ENCODE measurements at regions not wholly inside any gene's neighbourhood (a gene's known extent, or its start where the extent isn't known, plus 50 kb on each side); places are given as distances from the start of the nearest gene placed in this dataset.

DNA sequence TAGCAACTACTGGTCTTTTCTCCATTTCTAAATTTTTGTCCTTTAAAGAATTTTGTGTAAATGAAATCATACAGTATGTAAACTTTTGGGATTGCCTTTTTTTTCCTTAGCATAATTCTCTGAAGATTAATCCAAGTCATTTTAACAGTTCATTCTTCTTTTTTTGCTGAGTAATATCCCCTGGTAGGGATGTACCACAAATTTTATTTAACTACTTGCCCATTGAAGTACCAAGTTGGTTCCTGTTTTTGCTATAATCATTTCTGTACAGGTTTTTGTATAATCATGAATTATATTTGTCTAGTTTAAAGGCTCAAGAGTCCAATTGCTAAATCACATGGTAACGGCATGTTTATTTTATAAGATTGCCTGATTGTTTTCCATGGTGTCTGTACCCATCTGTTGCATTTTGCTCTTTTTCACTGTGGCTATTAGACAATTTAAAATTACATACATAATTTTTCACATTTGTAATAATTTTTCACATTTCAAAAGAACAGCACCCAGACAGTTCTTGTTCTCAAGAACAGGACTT lies 891.1 kb downstream of the USP25 start:
- no peak overlapping the region for H3K4me3 ChIP-seq (ENCODE audit: low read depth in 1 of 2, low read length in 2 of 2)
- no peaks in the 10 kb centered on the region for H3K9me3 ChIP-seq (ENCODE audit: control insufficient read depth in 1 of 2, low read length in 2 of 2)
- H3K36me3 ChIP-seq (ENCODE audit: control insufficient read depth in 1 of 2, insufficient read depth in 2 of 2, low read length in 2 of 2) = no peaks in the 10 kb centered on the region
- H3K27ac ChIP-seq (ENCODE audit: low read length) = no peak overlapping the region
- H3K4me1 ChIP-seq (ENCODE audit: control insufficient read depth in 1 of 2, insufficient read depth in 2 of 2, low read length in 2 of 2) = no peaks in the 10 kb centered on the region
- H3K27me3 ChIP-seq (ENCODE audit: low read depth, low read length) = no peaks in the 10 kb centered on the region

DNA sequence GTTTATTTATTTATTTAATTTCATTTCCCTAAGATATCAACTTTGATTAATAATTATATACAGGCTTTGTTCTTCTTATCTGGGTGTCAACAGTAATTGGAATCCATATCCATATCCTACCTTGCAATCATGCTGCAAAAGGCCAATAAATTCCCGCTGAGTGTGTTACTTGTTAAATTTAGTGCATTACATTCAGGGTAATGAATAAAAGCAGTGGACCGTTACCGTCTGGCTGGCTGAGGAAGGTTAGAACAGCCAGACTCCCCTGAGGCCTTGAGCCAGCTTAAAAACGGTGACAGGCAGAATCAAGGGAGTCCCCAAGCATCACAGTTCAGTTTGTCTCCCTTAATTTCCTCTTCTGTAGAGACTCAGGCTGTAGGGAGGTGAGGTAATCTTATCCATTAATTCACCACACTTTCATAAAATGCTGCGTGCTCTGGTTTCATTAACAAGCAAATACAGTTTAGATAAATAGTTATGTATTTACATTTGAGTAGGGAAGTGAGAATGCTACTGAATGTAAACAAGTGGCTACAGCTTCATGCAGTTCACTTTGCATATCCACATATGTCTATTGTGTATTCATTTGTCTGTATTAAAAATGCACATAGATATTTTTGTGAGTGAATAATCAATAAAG lies 888.2 kb upstream of the CXADR start:
- no peak overlapping the region for H3K27ac ChIP-seq (ENCODE audit: low read length)
- H3K27me3 ChIP-seq (ENCODE audit: low read depth, low read length) = no peaks in the 10 kb centered on the region
- H3K4me1 ChIP-seq (ENCODE audit: control insufficient read depth in 1 of 2, insufficient read depth in 2 of 2, low read length in 2 of 2) = no peaks in the 10 kb centered on the region
- no peak overlapping the region for H3K4me3 ChIP-seq (ENCODE audit: low read depth in 1 of 2, low read length in 2 of 2)
- no peaks in the 10 kb centered on the region for H3K9me3 ChIP-seq (ENCODE audit: control insufficient read depth in 1 of 2, low read length in 2 of 2)
- no peaks in the 10 kb centered on the region for H3K36me3 ChIP-seq (ENCODE audit: control insufficient read depth in 1 of 2, insufficient read depth in 2 of 2, low read length in 2 of 2)

DNA sequence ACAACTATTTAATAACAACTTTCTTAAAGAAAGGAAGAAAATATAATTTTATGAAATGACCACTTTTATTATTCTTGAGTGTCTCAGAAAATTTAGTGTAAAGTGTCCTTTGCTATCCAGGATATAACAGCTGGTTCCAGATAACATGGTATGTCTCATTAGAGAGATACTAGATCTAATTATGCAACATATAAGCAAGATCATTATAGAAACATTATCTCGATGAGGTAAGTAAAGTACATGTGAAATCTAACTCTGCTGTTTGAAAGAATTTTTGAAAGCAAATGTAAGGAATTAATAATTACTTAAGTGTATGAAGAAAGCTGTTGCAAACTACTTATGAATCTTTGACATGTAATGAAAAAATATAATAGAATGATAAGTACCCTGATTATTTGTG lies 887.4 kb upstream of the CXADR start:
- Histone ChIP-seq H3K27me3 (ENCODE audit: low read depth, low read length) (no peaks in the 10 kb centered on the region), H3K4me3 (ENCODE audit: low read depth in 1 of 2, low read length in 2 of 2) (no peak overlapping the region), H3K27ac (ENCODE audit: low read length) (no peak overlapping the region), H3K4me1 (ENCODE audit: control insufficient read depth in 1 of 2, insufficient read depth in 2 of 2, low read length in 2 of 2) (no peaks in the 10 kb centered on the region), H3K36me3 (ENCODE audit: control insufficient read depth in 1 of 2, insufficient read depth in 2 of 2, low read length in 2 of 2) (no peaks in the 10 kb centered on the region), H3K9me3 (ENCODE audit: control insufficient read depth in 1 of 2, low read length in 2 of 2) (no peaks in the 10 kb centered on the region)

DNA sequence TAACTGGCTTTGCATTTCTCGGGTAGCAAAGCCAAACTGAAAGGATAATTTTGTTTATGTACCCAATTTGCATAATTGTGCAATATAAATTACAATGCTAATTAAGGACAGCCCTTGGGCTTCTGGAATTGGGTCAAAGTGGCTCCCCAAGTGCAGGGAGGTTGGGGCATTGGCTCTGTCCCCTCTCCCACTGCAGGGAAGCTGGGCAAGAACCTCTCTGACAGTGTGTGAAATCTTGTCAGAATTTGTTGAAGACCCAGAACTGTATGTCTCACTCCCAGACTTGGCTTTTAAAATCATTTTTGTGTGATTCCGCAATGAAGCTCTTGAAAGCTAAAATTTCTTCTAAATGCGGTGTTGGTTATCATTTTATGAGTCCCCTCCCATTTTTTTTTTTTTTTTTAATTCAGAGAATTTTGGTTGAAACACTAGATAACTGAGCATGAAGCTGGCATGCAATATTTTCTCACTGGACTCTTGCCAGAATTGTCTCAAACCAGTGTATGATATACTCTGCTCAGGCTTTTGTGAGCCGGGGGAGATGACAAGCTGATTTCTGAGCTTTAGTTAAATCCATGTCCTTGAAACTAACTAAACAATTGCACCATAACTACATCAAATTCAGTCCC lies 878.9 kb upstream of the CXADR start:
- Histone ChIP-seq H3K27ac (ENCODE audit: low read length) (no peak overlapping the region), H3K4me1 (ENCODE audit: control insufficient read depth in 1 of 2, insufficient read depth in 2 of 2, low read length in 2 of 2) (no peaks in the 10 kb centered on the region), H3K9me3 (ENCODE audit: control insufficient read depth in 1 of 2, low read length in 2 of 2) (no peaks in the 10 kb centered on the region), H3K27me3 (ENCODE audit: low read depth, low read length) (no peaks in the 10 kb centered on the region), H3K4me3 (ENCODE audit: low read depth in 1 of 2, low read length in 2 of 2) (no peak overlapping the region), H3K36me3 (ENCODE audit: control insufficient read depth in 1 of 2, insufficient read depth in 2 of 2, low read length in 2 of 2) (no peaks in the 10 kb centered on the region)

DNA sequence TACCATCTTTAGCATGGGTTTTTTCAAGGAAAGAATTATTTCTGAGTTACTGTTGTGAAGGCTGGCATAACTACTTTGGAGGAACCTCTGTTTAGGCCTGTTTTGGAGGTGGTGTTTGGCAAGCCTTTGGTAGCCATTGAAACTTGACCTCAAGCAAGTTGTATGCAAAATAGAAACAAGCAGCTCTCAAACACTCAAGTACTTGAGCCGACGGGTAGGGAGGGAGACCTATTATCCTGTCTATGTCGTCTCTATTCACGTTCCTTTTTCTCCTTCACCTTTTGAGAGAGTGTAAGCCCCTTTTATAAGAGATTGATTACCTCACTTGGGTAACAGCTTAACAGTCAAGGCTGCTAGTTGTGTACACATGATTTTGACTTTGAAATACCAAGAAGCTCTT lies 878.3 kb upstream of the CXADR start:
- H3K4me1 ChIP-seq (ENCODE audit: control insufficient read depth in 1 of 2, insufficient read depth in 2 of 2, low read length in 2 of 2) = no peaks in the 10 kb centered on the region
- H3K27me3 ChIP-seq (ENCODE audit: low read depth, low read length) = no peaks in the 10 kb centered on the region
- H3K9me3 ChIP-seq (ENCODE audit: control insufficient read depth in 1 of 2, low read length in 2 of 2) = no peaks in the 10 kb centered on the region
- no peaks in the 10 kb centered on the region for H3K36me3 ChIP-seq (ENCODE audit: control insufficient read depth in 1 of 2, insufficient read depth in 2 of 2, low read length in 2 of 2)
- H3K4me3 ChIP-seq (ENCODE audit: low read depth in 1 of 2, low read length in 2 of 2) = no peak overlapping the region
- no peak overlapping the region for H3K27ac ChIP-seq (ENCODE audit: low read length)

DNA sequence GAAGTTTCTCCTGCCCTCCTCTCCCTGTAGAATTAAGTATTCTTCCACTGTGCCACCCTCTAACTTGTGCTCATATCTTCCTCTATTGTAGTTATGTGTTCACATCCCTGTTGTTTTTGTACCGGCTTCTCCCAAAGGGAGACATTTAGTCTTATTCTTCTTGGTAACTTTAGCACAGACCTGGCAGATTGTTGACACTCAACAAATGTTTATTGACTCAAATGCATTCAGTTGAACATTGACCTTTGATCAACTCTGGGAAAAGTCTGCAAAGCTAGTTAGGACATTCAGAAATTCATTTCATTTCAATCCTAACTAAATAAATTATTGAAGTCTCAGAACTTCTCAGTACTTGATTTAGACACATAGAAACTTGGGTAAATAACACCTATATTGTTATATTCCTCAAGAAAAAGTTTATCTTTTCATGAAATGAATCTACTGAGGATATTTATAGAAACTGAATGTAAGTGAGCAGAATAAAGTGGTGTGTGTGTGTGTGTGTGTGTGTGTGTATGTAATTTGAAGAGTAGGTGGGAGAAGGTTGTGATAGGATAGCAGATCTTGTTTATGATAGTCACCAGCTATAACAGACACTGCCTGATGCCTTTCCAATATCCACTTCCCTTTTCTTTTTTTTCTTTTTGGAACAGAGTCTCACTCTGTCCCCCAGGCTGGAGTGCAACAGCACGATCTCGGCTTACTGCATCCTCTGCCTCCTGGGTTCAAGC lies 872.4 kb upstream of the CXADR start:
- H3K27ac ChIP-seq (ENCODE audit: low read length) = no peak overlapping the region
- H3K4me3 ChIP-seq (ENCODE audit: low read depth in 1 of 2, low read length in 2 of 2) = no peak overlapping the region
- H3K9me3 ChIP-seq (ENCODE audit: control insufficient read depth in 1 of 2, low read length in 2 of 2) = peaks cover 0 to 4% of the 10 kb centered on the region in 2 donors
- no peaks in the 10 kb centered on the region for H3K27me3 ChIP-seq (ENCODE audit: low read depth, low read length)
- H3K36me3 ChIP-seq (ENCODE audit: control insufficient read depth in 1 of 2, insufficient read depth in 2 of 2, low read length in 2 of 2) = no peaks in the 10 kb centered on the region
- no peaks in the 10 kb centered on the region for H3K4me1 ChIP-seq (ENCODE audit: control insufficient read depth in 1 of 2, insufficient read depth in 2 of 2, low read length in 2 of 2)

DNA sequence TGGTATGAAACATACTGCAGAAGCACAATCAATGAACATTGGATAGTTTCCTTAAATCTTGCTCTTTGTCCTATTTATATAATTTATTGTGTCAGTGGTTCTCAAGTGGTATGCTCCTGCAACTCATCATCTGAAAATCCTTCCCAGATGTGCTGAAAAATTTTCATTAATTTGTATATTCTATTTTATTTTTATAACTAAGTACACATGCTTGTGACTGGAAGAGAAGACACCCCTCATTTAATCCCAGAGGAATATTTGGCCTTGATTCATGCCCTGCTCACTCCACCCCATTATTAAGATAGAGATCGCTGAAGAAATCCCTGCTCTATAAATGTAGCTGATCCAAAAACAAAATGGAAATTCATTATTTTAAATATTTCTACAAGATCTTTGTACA lies 870.5 kb upstream of the CXADR start:
- Histone ChIP-seq H3K9me3 (ENCODE audit: control insufficient read depth in 1 of 2, low read length in 2 of 2) (peaks cover 0 to 4% of the 10 kb centered on the region in 2 donors), H3K36me3 (ENCODE audit: control insufficient read depth in 1 of 2, insufficient read depth in 2 of 2, low read length in 2 of 2) (no peaks in the 10 kb centered on the region), H3K27me3 (ENCODE audit: low read depth, low read length) (no peaks in the 10 kb centered on the region), H3K4me3 (ENCODE audit: low read depth in 1 of 2, low read length in 2 of 2) (no peak overlapping the region), H3K4me1 (ENCODE audit: control insufficient read depth in 1 of 2, insufficient read depth in 2 of 2, low read length in 2 of 2) (no peaks in the 10 kb centered on the region), H3K27ac (ENCODE audit: low read length) (no peak overlapping the region)

DNA sequence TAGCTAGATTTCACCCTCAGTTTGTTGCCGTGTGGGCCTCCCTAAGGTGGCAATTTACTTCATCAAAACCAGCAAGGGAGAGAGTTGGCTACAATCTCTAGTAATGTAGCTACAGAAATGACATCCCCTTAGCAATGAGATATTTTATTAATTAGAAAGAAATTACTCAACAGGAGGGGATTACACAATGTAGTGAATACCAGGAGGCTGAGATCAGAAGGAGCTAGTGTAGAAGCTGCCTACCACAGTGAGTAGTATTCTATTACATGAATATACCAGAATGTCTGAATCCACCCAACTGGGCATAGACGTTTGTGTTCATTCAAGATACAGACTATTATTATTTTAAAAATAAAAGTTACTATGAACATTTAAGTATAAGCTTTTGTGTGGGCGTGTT lies 868.2 kb upstream of the CXADR start:
- peaks cover 0 to 4% of the 10 kb centered on the region in 2 donors for H3K4me1 ChIP-seq (ENCODE audit: control insufficient read depth in 1 of 2, insufficient read depth in 2 of 2, low read length in 2 of 2)

DNA sequence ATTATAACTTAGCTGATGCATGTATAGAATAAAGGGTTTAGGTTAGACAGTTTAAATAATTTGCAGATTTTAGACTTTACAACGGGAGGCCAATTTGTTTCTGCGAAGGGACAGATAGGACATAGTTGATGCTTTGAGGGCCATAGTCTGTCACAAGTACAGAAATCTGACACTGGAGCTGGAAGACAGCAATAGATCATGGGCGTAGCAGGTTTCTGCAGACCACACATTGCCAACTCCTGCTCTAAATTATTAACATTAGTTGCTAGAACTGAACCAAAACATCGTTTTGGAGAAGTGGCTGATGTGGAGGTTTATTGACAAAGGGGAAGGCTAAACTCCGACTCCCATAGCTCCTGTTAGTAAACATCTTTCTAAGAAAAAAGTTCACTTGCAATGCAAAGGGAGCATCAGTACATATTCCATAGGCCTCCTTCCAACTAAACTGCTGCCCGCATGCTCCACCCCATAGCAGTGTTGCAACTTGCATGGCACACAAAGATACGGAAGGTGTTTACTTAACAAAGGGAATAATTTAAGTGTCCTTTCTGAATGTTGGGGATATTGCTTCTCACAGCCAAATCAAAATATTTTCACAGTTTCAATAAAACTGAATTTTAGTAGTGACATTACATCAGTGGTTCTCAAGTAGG lies 862.0 kb upstream of the CXADR start:
- H3K27me3 ChIP-seq (ENCODE audit: low read depth, low read length) = no peaks in the 10 kb centered on the region
- H3K27ac ChIP-seq (ENCODE audit: low read length) = no peak overlapping the region
- H3K9me3 ChIP-seq (ENCODE audit: control insufficient read depth in 1 of 2, low read length in 2 of 2) = no peaks in the 10 kb centered on the region
- H3K4me3 ChIP-seq (ENCODE audit: low read depth in 1 of 2, low read length in 2 of 2) = no peak overlapping the region
- H3K4me1 ChIP-seq (ENCODE audit: control insufficient read depth in 1 of 2, insufficient read depth in 2 of 2, low read length in 2 of 2) = peaks cover 0 to 4% of the 10 kb centered on the region in 2 donors
- H3K36me3 ChIP-seq (ENCODE audit: control insufficient read depth in 1 of 2, insufficient read depth in 2 of 2, low read length in 2 of 2) = no peaks in the 10 kb centered on the region

More for the DNA sequence above, 868.2 kb upstream of the CXADR start:
- Histone ChIP-seq H3K9me3 (ENCODE audit: control insufficient read depth in 1 of 2, low read length in 2 of 2) (peaks cover 0 to 4% of the 10 kb centered on the region in 2 donors), H3K4me3 (ENCODE audit: low read depth in 1 of 2, low read length in 2 of 2) (no peak overlapping the region), H3K36me3 (ENCODE audit: control insufficient read depth in 1 of 2, insufficient read depth in 2 of 2, low read length in 2 of 2) (no peaks in the 10 kb centered on the region), H3K27me3 (ENCODE audit: low read depth, low read length) (no peaks in the 10 kb centered on the region), H3K27ac (ENCODE audit: low read length) (no peak overlapping the region)

DNA sequence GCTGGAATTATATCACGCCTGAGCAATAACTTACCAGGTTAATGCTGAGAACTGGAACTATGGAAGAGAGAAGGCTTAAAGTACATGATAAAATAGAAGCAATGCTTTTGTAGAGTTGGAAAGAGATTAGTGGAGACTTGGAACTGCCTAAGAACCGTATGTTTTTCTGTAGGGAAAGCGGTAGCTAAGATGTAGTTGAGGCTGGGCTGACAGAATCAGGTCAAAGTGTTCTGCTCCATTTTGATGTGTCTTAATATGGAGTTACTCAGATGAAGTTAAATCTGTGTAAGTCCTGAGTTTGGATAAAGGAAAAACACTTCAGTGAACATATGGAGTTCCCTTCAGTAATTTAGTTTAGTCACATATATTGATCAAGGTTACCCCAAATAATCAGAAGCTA lies 860.9 kb upstream of the CXADR start:
- no peak overlapping the region for H3K4me3 ChIP-seq (ENCODE audit: low read depth in 1 of 2, low read length in 2 of 2)
- no peaks in the 10 kb centered on the region for H3K9me3 ChIP-seq (ENCODE audit: control insufficient read depth in 1 of 2, low read length in 2 of 2)
- H3K4me1 ChIP-seq (ENCODE audit: control insufficient read depth in 1 of 2, insufficient read depth in 2 of 2, low read length in 2 of 2) = peaks cover 0 to 4% of the 10 kb centered on the region in 2 donors
- no peaks in the 10 kb centered on the region for H3K27me3 ChIP-seq (ENCODE audit: low read depth, low read length)
- H3K36me3 ChIP-seq (ENCODE audit: control insufficient read depth in 1 of 2, insufficient read depth in 2 of 2, low read length in 2 of 2) = no peaks in the 10 kb centered on the region
- no peak overlapping the region for H3K27ac ChIP-seq (ENCODE audit: low read length)

DNA sequence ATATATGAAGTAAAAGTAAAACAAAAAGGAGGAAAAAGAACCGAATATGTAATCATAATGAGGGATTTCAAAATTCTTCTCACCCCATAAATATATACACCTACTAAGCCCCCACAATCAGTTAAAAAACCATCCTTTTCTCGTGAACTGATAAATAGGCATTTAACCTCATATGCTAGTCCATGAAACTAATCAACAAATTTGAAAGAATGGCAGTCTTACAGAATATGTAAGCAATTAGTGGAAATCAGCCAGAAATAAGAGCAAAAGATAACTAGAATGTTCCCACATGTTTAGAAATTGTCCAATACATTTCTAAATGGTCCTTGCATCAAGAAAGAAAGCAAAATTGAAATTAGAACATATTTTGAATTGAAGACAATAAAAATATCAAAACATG lies 849.4 kb upstream of the CXADR start:
- Histone ChIP-seq H3K9me3 (ENCODE audit: control insufficient read depth in 1 of 2, low read length in 2 of 2) (no peaks in the 10 kb centered on the region), H3K27ac (ENCODE audit: low read length) (no peak overlapping the region), H3K36me3 (ENCODE audit: control insufficient read depth in 1 of 2, insufficient read depth in 2 of 2, low read length in 2 of 2) (no peaks in the 10 kb centered on the region), H3K4me3 (ENCODE audit: low read depth in 1 of 2, low read length in 2 of 2) (no peak overlapping the region), H3K4me1 (ENCODE audit: control insufficient read depth in 1 of 2, insufficient read depth in 2 of 2, low read length in 2 of 2) (no peaks in the 10 kb centered on the region), H3K27me3 (ENCODE audit: low read depth, low read length) (no peaks in the 10 kb centered on the region)

Data from muscle layer of duodenum (tissue), 2 donors.